AG04450 (cell line): ENCODE measurements at regions not wholly inside any gene's neighbourhood (a gene's known extent, or its start where the extent isn't known, plus 50 kb on each side); places are given as distances from the start of the nearest gene placed in this dataset.

Source experiments
- CTCF ChIA-PET: fragments of 300-600, 350-600 bp; formaldehyde crosslinking; extraction: SDS; loops from one replicate; lab custom pipeline; 2022; ENCODE audit warnings: antibody characterized with exemption, inconsistent platforms; lab: Charles Lee
- POLR2A ChIA-PET: fragments of 350-600 bp; formaldehyde crosslinking; extraction: SDS; loops from one replicate; lab custom pipeline; 2021; ENCODE audit warnings: antibody characterized with exemption, inconsistent platforms; lab: Yijun Ruan, JAX
- DNase-seq: peaks from one replicate; pipeline ENCODE4 v3.0.0-alpha.2; 2011; ENCODE audit warnings: low read depth, low spot score
- H3K27ac ChIP-seq: one replicate; pipeline ENCODE4 v1.5.1; 2012; ENCODE audit warnings: low read depth, low read length, control low read depth
- H3K27me3 ChIP-seq: one replicate; pipeline ENCODE4 v1.6.0; 2012; ENCODE audit warnings: low read length; ENCODE audit not compliant: control insufficient read depth, insufficient read depth
- H3K4me3 ChIP-seq: 2 replicates; pipeline ENCODE4 v1.5.1; 2011; ENCODE audit warnings: mild to moderate bottlenecking, low read depth, low read length, control low read depth
- H3K9me3 ChIP-seq: 2 replicates; pipeline ENCODE4 v1.5.1; 2012; ENCODE audit warnings: low read length; ENCODE audit not compliant: control insufficient read depth, insufficient read depth
- TF ChIP-seq, protein P1 (sequence below): IDR thresholded peaks from 2 replicates; pipeline ENCODE4 v1.5.1; 2011; ENCODE audit warnings: low read depth, low read length, control low read depth, inconsistent platforms

DNA sequence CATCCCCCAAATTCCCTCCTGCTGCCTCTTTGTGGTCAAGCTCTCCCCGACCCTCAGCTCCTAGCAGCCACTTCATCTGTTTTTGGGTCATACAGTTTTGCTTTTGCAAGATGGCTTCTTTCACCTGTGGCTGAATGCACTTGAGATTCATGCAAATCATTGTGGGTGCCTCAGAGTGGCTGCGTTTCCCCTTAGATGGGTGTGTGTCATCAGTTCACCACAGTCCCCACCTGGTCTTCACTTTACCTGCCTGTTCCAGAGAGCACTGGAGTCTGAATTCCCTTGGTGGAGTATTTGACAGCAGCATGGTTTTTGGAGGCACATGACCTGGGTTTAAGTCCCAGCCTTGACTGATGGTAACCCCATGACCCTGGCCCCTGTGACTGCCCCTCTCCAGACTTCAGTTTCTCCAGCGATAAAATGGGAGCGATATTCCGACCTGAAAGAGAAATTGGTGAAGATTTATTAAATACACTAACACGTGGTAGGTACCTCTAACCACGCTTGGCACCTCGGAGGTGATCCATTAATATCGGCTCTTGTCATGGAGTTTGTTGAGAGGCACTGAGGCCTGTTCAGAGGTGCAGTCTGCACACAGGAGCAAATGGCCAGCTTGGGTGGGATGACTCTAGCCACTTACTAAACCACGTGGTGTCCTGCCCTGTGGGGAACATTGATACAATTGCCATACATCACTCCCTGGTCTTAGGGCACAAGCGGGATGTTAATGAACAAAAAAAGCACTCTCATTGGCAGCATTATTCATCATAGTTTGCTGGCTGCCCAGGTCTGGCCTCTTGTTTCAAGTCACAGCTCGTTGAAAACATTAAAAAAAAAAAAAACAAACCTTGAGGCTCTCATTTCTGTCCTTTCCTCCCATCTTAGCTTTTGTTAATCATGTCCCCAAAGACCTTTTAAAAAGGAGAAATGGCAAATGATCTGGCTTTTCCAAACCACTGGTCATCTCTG lies 167.2 kb upstream of the KCNG1 start:
- Histone ChIP-seq H3K27ac (no peak overlapping the region), H3K9me3 (peaks cover 1% of the 10 kb centered on the region; the same call in 1 of the 2 replicates), H3K27me3 (no peaks in the 10 kb centered on the region), H3K4me3 (no peak overlapping the region)
- ChIA-PET POLR2A (interaction anchor here (0.6 kb wide), 1 partner anchor 12 kb away, joined by 3 read pairs; no protein-coding TSS in a partner anchor), CTCF (no interaction called here)
- DNase-seq = no peak
- TF ChIP-seq, protein P1, sequence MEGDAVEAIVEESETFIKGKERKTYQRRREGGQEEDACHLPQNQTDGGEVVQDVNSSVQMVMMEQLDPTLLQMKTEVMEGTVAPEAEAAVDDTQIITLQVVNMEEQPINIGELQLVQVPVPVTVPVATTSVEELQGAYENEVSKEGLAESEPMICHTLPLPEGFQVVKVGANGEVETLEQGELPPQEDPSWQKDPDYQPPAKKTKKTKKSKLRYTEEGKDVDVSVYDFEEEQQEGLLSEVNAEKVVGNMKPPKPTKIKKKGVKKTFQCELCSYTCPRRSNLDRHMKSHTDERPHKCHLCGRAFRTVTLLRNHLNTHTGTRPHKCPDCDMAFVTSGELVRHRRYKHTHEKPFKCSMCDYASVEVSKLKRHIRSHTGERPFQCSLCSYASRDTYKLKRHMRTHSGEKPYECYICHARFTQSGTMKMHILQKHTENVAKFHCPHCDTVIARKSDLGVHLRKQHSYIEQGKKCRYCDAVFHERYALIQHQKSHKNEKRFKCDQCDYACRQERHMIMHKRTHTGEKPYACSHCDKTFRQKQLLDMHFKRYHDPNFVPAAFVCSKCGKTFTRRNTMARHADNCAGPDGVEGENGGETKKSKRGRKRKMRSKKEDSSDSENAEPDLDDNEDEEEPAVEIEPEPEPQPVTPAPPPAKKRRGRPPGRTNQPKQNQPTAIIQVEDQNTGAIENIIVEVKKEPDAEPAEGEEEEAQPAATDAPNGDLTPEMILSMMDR = no peak

DNA sequence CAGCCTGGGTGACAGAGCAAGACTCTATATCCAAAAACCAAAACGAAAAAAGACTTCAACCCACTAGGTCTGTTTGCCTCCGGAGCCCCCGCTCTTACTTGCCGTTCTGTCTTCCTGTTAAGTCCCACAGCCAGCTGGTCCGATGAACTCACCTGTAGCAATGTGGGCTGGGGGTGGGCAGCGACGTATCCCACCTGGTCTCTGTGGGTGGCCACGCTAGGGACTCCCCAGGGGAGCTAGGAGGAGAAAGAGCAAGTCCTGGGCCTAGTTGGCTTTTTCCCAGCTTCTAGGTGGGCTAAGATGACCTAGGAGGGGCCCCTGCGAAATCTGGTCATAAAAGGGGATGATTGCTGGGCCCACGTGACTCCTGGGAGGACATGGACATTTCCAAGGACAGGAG lies 166.0 kb upstream of the KCNG1 start:
- H3K9me3 ChIP-seq = no peaks in the 10 kb centered on the region
- no peak overlapping the region for H3K27ac ChIP-seq
- TF ChIP-seq, protein P1 = no peak
- no peak for DNase-seq
- ChIA-PET POLR2A (no interaction called here), CTCF (no interaction called here)
- H3K27me3 ChIP-seq = no peaks in the 10 kb centered on the region
- H3K4me3 ChIP-seq = no peak overlapping the region

DNA sequence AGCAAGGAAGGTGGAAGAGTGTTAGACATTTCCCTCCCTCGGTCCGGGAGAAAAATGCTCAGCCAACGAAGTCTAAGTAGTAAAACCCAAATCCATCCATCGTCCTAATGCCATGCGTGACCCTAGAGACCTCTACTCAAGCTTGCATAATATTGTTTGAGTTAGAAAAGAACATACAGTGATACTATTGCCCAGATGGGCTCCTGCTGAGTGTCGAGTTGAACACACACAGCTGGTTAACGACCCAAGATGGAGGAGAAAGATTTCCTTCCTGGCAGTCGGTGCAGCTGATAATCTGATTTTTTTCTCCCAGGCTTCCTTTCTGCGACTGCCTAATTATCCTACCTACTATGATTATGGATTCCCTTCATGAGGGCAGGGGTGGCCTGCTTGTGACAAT lies 164.4 kb upstream of the KCNG1 start:
- ChIA-PET POLR2A (interaction anchor here (0.6 kb wide), 1 partner anchor 199 kb away, joined by 3 read pairs; no protein-coding TSS in a partner anchor), CTCF (no interaction called here)
- DNase-seq = no peak
- H3K4me3 ChIP-seq = no peak overlapping the region
- H3K27ac ChIP-seq = no peak overlapping the region
- TF ChIP-seq, protein P1 = no peak
- H3K27me3 ChIP-seq = no peaks in the 10 kb centered on the region
- H3K9me3 ChIP-seq = no peaks in the 10 kb centered on the region

DNA sequence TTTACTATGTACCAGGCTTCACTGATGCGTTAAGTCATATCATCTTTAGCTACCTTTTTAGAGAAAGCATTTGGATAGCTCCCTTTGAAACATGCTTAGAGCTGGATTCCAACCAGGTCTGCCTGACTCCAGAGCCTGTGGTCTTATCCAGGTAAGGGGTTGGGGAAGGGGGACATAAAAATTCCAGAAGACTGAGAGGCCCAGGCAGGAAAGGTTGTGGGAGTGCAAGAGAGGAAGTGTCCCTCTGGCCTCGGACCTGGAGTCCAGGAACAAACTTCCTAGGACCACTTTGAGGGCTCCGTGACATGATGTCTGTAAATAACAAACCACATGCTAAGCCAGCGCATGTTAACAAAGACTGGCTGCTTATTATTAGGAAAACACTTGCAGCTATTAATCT lies 163.0 kb upstream of the KCNG1 start:
- Histone ChIP-seq H3K27me3 (no peaks in the 10 kb centered on the region), H3K4me3 (no peak overlapping the region), H3K27ac (no peak overlapping the region), H3K9me3 (no peaks in the 10 kb centered on the region)
- no peak for DNase-seq
- TF ChIP-seq, protein P1 = no peak
- ChIA-PET CTCF (no interaction called here), POLR2A (no interaction called here)

DNA sequence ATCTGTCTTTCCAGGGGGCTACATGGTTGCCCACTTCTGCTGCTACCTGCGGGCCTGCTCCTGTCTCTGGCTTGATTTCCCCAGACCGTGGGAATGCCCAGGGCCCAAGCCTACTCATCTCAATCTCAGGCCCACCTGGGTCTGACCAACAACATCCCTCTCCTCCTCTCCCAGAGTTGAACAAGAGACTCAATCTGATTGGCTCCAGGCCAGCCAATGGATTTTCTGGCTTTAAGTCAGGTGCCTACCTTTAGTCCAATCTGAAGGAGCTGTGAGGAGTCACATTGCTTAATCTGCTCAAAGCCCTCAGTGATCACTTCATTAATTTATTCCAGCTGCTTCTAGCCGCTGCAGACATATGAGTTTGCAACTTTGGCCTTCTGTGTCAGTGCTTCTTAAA lies 162.4 kb upstream of the KCNG1 start:
- ChIA-PET POLR2A (no interaction called here), CTCF (no interaction called here)

More for the DNA sequence above, 162.4 kb upstream of the KCNG1 start:
- no peak for DNase-seq
- Histone ChIP-seq H3K4me3 (no peak overlapping the region), H3K9me3 (no peaks in the 10 kb centered on the region), H3K27ac (no peak overlapping the region), H3K27me3 (peaks cover under 1% of the 10 kb centered on the region)
- TF ChIP-seq, protein P1 = no peak
